WTC11 (cell line): ENCODE measurements at regions not wholly inside any gene's neighbourhood (a gene's known extent, or its start where the extent isn't known, plus 50 kb on each side); places are given as distances from the start of the nearest gene placed in this dataset.

Experiments used
- ATAC-seq: fragments of 200-7000 bp; cut with Tn5 transposase; 2 replicates; pipeline ENCODE4 v1.10.0; 2021; ENCODE audit warnings: mild to moderate bottlenecking, moderate library complexity
- CTCF ChIA-PET: fragments of 300-600 bp; sonication (Branson Sonifier 250); formaldehyde crosslinking; loops from one replicate; lab custom pipeline; 2021; ENCODE audit warnings: antibody characterized with exemption; lab: Charles Lee
- POLR2A ChIA-PET: fragments of 350-600 bp; sonication (Branson Sonifier 250); formaldehyde crosslinking; loops from one replicate; lab custom pipeline; 2021; ENCODE audit warnings: antibody characterized with exemption; lab: Charles Lee
- DNase-seq: peaks from one replicate; pipeline ENCODE4 v3.0.0; 2021; ENCODE audit warnings: low spot score
- H3K27ac Mint-ChIP-seq: 2 replicates; pipeline ENCODE4 v1.8.0; 2021; ENCODE audit warnings: mixed read lengths
- H3K27me3 Mint-ChIP-seq: 2 replicates; pipeline ENCODE4 v1.8.0; 2021; ENCODE audit warnings: low read depth, mild to moderate bottlenecking, moderate library complexity, mixed read lengths
- H3K36me3 Mint-ChIP-seq: 2 replicates; pipeline ENCODE4 v1.8.0; 2021; ENCODE audit warnings: mixed read lengths
- H3K4me1 Mint-ChIP-seq: 2 replicates; pipeline ENCODE4 v1.8.0; 2022; ENCODE audit warnings: mixed read lengths
- H3K4me3 Mint-ChIP-seq: 2 replicates; pipeline ENCODE4 v1.8.0; 2021; ENCODE audit warnings: mild to moderate bottlenecking, moderate library complexity, mixed read lengths
- H3K9me3 Mint-ChIP-seq: 2 replicates; pipeline ENCODE4 v1.8.0; 2021; ENCODE audit warnings: mixed read lengths
- AR ChIP-seq: fragments of 250-450 bp; sonication (Bioruptor Pico); IDR thresholded peaks from 2 replicates; pipeline ENCODE4 v1.9.0; 2021; ENCODE audit warnings: mild to moderate bottlenecking
- ATF6 ChIP-seq: sonication (generic); formaldehyde crosslinking; IDR thresholded peaks from 2 replicates; pipeline ENCODE4 v1.8.1; 2023; ENCODE audit warnings: mild to moderate bottlenecking, missing genetic modification reagents
- CREM ChIP-seq: sonication (generic); formaldehyde crosslinking; IDR thresholded peaks from 2 replicates; pipeline ENCODE4 v1.8.1; 2022; ENCODE audit warnings: mild to moderate bottlenecking, missing genetic modification reagents, moderate library complexity
- EMX1 ChIP-seq: fragments of 250-450 bp; sonication (Bioruptor Pico); IDR thresholded peaks from 2 replicates; pipeline ENCODE4 v1.8.0; 2021; ENCODE audit warnings: mild to moderate bottlenecking
- ERG ChIP-seq: fragments of 250-450 bp; sonication (Bioruptor Pico); IDR thresholded peaks from 2 replicates; pipeline ENCODE4 v1.8.0; 2021; ENCODE audit warnings: mild to moderate bottlenecking
- ETV6 ChIP-seq: sonication (generic); formaldehyde crosslinking; IDR thresholded peaks from 2 replicates; pipeline ENCODE4 v1.8.1; 2022; ENCODE audit warnings: mild to moderate bottlenecking, missing genetic modification reagents
- FOXP1 ChIP-seq: sonication (generic); formaldehyde crosslinking; IDR thresholded peaks from 2 replicates; pipeline ENCODE4 v1.8.0; 2022; ENCODE audit warnings: missing genetic modification reagents, mild to moderate bottlenecking, moderate library complexity, borderline replicate concordance
- GTF2I ChIP-seq: fragments of 250-450 bp; sonication (Bioruptor Pico); conservative IDR thresholded peaks from 2 replicates; pipeline ENCODE4 v1.4.0; 2021; ENCODE audit warnings: mild to moderate bottlenecking
- JAZF1 ChIP-seq: fragments of 250-450 bp; sonication (Bioruptor Pico); IDR thresholded peaks from 2 replicates; pipeline ENCODE4 v1.9.0; 2021; ENCODE audit warnings: moderate library complexity, mild to moderate bottlenecking, inconsistent platforms
- KAT7 ChIP-seq: sonication (generic); formaldehyde crosslinking; IDR thresholded peaks from 2 replicates; pipeline ENCODE4 v1.8.1; 2023; ENCODE audit warnings: missing genetic modification reagents, mild to moderate bottlenecking, borderline replicate concordance
- NFATC4 ChIP-seq: fragments of 250-450 bp; sonication (Bioruptor Pico); IDR thresholded peaks from 2 replicates; pipeline ENCODE4 v1.9.0; 2021; ENCODE audit warnings: mild to moderate bottlenecking
- TP53 ChIP-seq: sonication (generic); formaldehyde crosslinking; IDR thresholded peaks from 2 replicates; pipeline ENCODE4 v1.8.1; 2023; ENCODE audit warnings: mild to moderate bottlenecking, missing genetic modification reagents
- ZNF317 ChIP-seq: sonication (generic); formaldehyde crosslinking; IDR thresholded peaks from 2 replicates; pipeline ENCODE4 v1.8.1; 2023; ENCODE audit warnings: low read depth, mild to moderate bottlenecking, moderate library complexity, missing genetic modification reagents, borderline replicate concordance
- ZNF416 ChIP-seq: fragments of 250-450 bp; sonication (Bioruptor Pico); IDR thresholded peaks from 2 replicates; pipeline ENCODE4 v1.9.0; 2021; ENCODE audit warnings: mild to moderate bottlenecking, inconsistent platforms
- TF ChIP-seq, protein P1 (sequence below): sonication (generic); formaldehyde crosslinking; IDR thresholded peaks from 2 replicates; pipeline ENCODE4 v1.8.1; 2023; ENCODE audit warnings: mild to moderate bottlenecking, moderate library complexity, missing genetic modification reagents
- TF ChIP-seq, protein P2 (sequence below): sonication (generic); formaldehyde crosslinking; IDR thresholded peaks from 2 replicates; pipeline ENCODE4 v1.8.1; 2022; ENCODE audit warnings: mild to moderate bottlenecking, missing genetic modification reagents, moderate library complexity, borderline replicate concordance
- TF ChIP-seq, protein P3 (sequence below): sonication (generic); formaldehyde crosslinking; IDR thresholded peaks from 2 replicates; pipeline ENCODE4 v1.8.1; 2022; ENCODE audit warnings: low read depth, mild to moderate bottlenecking, moderate library complexity, missing genetic modification reagents, borderline replicate concordance
- TF ChIP-seq, protein P4 (sequence below): sonication (generic); formaldehyde crosslinking; IDR thresholded peaks from 2 replicates; pipeline ENCODE4 v1.8.0; 2022; ENCODE audit warnings: missing genetic modification reagents
- TF ChIP-seq, protein P5 (sequence below): sonication (generic); formaldehyde crosslinking; IDR thresholded peaks from 2 replicates; pipeline ENCODE4 v1.8.1; 2023; ENCODE audit warnings: mild to moderate bottlenecking, missing genetic modification reagents, moderate library complexity
- TF ChIP-seq, protein P6 (sequence below): sonication (generic); formaldehyde crosslinking; IDR thresholded peaks from 2 replicates; pipeline ENCODE4 v1.8.1; 2023; ENCODE audit warnings: mild to moderate bottlenecking, missing genetic modification reagents

- ChIA-PET CTCF (no interaction called here), POLR2A (no interaction called here)
- Mint-ChIP-seq H3K4me1 (no peaks in the 10 kb centered on the region), H3K27me3 (no peaks in the 10 kb centered on the region), H3K27ac (no peak overlapping the region), H3K36me3 (no peaks in the 10 kb centered on the region), H3K4me3 (no peak overlapping the region), H3K9me3 (no peaks in the 10 kb centered on the region)
- ATAC-seq (no peak), DNase-seq (no peak)
- TF ChIP-seq ZNF317 (CRISPR knock-in tag) = no peak
- no peak for TF ChIP-seq JAZF1 (CRISPR knock-in tag)
- TF ChIP-seq, protein P1, sequence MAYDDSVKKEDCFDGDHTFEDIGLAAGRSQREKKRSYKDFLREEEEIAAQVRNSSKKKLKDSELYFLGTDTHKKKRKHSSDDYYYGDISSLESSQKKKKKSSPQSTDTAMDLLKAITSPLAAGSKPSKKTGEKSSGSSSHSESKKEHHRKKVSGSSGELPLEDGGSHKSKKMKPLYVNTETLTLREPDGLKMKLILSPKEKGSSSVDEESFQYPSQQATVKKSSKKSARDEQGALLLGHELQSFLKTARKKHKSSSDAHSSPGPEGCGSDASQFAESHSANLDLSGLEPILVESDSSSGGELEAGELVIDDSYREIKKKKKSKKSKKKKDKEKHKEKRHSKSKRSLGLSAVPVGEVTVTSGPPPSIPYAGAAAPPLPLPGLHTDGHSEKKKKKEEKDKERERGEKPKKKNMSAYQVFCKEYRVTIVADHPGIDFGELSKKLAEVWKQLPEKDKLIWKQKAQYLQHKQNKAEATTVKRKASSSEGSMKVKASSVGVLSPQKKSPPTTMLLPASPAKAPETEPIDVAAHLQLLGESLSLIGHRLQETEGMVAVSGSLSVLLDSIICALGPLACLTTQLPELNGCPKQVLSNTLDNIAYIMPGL (CRISPR knock-in tag) = no peak
- TF ChIP-seq, protein P2, sequence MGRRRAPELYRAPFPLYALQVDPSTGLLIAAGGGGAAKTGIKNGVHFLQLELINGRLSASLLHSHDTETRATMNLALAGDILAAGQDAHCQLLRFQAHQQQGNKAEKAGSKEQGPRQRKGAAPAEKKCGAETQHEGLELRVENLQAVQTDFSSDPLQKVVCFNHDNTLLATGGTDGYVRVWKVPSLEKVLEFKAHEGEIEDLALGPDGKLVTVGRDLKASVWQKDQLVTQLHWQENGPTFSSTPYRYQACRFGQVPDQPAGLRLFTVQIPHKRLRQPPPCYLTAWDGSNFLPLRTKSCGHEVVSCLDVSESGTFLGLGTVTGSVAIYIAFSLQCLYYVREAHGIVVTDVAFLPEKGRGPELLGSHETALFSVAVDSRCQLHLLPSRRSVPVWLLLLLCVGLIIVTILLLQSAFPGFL = no peak
- TF ChIP-seq, protein P3, sequence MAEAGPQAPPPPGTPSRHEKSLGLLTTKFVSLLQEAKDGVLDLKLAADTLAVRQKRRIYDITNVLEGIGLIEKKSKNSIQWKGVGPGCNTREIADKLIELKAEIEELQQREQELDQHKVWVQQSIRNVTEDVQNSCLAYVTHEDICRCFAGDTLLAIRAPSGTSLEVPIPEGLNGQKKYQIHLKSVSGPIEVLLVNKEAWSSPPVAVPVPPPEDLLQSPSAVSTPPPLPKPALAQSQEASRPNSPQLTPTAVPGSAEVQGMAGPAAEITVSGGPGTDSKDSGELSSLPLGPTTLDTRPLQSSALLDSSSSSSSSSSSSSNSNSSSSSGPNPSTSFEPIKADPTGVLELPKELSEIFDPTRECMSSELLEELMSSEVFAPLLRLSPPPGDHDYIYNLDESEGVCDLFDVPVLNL (CRISPR knock-in tag) = no peak
- TF ChIP-seq GTF2I (CRISPR knock-in tag) = no peak
- TF ChIP-seq, protein P4, sequence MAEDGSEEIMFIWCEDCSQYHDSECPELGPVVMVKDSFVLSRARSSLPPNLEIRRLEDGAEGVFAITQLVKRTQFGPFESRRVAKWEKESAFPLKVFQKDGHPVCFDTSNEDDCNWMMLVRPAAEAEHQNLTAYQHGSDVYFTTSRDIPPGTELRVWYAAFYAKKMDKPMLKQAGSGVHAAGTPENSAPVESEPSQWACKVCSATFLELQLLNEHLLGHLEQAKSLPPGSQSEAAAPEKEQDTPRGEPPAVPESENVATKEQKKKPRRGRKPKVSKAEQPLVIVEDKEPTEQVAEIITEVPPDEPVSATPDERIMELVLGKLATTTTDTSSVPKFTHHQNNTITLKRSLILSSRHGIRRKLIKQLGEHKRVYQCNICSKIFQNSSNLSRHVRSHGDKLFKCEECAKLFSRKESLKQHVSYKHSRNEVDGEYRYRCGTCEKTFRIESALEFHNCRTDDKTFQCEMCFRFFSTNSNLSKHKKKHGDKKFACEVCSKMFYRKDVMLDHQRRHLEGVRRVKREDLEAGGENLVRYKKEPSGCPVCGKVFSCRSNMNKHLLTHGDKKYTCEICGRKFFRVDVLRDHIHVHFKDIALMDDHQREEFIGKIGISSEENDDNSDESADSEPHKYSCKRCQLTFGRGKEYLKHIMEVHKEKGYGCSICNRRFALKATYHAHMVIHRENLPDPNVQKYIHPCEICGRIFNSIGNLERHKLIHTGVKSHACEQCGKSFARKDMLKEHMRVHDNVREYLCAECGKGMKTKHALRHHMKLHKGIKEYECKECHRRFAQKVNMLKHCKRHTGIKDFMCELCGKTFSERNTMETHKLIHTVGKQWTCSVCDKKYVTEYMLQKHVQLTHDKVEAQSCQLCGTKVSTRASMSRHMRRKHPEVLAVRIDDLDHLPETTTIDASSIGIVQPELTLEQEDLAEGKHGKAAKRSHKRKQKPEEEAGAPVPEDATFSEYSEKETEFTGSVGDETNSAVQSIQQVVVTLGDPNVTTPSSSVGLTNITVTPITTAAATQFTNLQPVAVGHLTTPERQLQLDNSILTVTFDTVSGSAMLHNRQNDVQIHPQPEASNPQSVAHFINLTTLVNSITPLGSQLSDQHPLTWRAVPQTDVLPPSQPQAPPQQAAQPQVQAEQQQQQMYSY = no peak
- TF ChIP-seq, protein P5, sequence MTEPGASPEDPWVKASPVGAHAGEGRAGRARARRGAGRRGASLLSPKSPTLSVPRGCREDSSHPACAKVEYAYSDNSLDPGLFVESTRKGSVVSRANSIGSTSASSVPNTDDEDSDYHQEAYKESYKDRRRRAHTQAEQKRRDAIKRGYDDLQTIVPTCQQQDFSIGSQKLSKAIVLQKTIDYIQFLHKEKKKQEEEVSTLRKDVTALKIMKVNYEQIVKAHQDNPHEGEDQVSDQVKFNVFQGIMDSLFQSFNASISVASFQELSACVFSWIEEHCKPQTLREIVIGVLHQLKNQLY (CRISPR knock-in tag) = no peak
- no peak for TF ChIP-seq AR (CRISPR knock-in tag)
- TF ChIP-seq EMX1 (CRISPR knock-in tag) = no peak
- TF ChIP-seq ETV6 = no peak
- no peak for TF ChIP-seq TP53 (CRISPR knock-in tag)
- TF ChIP-seq ATF6 (CRISPR knock-in tag) = no peak
- TF ChIP-seq FOXP1 (CRISPR knock-in tag) = no peak
- no peak for TF ChIP-seq CREM (CRISPR knock-in tag)
- TF ChIP-seq, protein P6, sequence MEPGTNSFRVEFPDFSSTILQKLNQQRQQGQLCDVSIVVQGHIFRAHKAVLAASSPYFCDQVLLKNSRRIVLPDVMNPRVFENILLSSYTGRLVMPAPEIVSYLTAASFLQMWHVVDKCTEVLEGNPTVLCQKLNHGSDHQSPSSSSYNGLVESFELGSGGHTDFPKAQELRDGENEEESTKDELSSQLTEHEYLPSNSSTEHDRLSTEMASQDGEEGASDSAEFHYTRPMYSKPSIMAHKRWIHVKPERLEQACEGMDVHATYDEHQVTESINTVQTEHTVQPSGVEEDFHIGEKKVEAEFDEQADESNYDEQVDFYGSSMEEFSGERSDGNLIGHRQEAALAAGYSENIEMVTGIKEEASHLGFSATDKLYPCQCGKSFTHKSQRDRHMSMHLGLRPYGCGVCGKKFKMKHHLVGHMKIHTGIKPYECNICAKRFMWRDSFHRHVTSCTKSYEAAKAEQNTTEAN (CRISPR knock-in tag) = no peak
- no peak for TF ChIP-seq NFATC4 (CRISPR knock-in tag)
- TF ChIP-seq KAT7 = no peak
- no peak for TF ChIP-seq ERG (CRISPR knock-in tag)
- TF ChIP-seq ZNF416 = no peak
These were observed 102.0 kb downstream of the LHX9 start for GRCh38 chr1:198019126-198019525.
